ENCODE measurements at regions not wholly inside any gene's neighbourhood (a gene's known extent, or its start where the extent isn't known, plus 50 kb on each side); places are given as distances from the start of the nearest gene placed in this dataset.

- no peak for DNase-seq (ENCODE audit: low read depth)
- TF ChIP-seq CTCF (conservative IDR thresholded peaks at IDR 0.05; ENCODE audit: low read depth, low read length), result no peak
- H3K4me3 ChIP-seq (ENCODE audit: low read depth, low read length), result no peak overlapping the region
Observed at GRCh38 chr18:65423776-65424175, 327.0 kb upstream of the CDH7 start.

GRCh38 chr18:65422544-65423136 lies 328.2 kb upstream of the CDH7 start:
- TF ChIP-seq CTCF (conservative IDR thresholded peaks at IDR 0.05; ENCODE audit: low read depth, low read length), result no peak
- H3K4me3 ChIP-seq (ENCODE audit: low read depth, low read length), result no peak overlapping the region
- DNase-seq (ENCODE audit: low read depth), result no peak

GRCh38 chr18:65415098-65415497 lies 335.7 kb upstream of the CDH7 start:
- no peak for TF ChIP-seq CTCF (conservative IDR thresholded peaks at IDR 0.05; ENCODE audit: low read depth, low read length)

GRCh38 chr18:65414501-65414900 lies 336.3 kb upstream of the CDH7 start:
- TF ChIP-seq CTCF (conservative IDR thresholded peaks at IDR 0.05; ENCODE audit: low read depth, low read length), result no peak
- no peak overlapping the region for H3K4me3 ChIP-seq (ENCODE audit: low read depth, low read length)
- DNase-seq (ENCODE audit: low read depth), result no peak

More at GRCh38 chr18:65415098-65415497, 335.7 kb upstream of the CDH7 start:
- DNase-seq (ENCODE audit: low read depth), result no peak
- no peak overlapping the region for H3K4me3 ChIP-seq (ENCODE audit: low read depth, low read length)

- H3K4me3 ChIP-seq (ENCODE audit: low read depth, low read length), result no peak overlapping the region
- DNase-seq (ENCODE audit: low read depth), result no peak
- TF ChIP-seq CTCF (conservative IDR thresholded peaks at IDR 0.05; ENCODE audit: low read depth, low read length), result no peak
Observed at GRCh38 chr18:65411061-65411460, 339.8 kb upstream of the CDH7 start.

- no peak for TF ChIP-seq CTCF (conservative IDR thresholded peaks at IDR 0.05; ENCODE audit: low read depth, low read length)
- DNase-seq (ENCODE audit: low read depth), result no peak
- H3K4me3 ChIP-seq (ENCODE audit: low read depth, low read length), result no peak overlapping the region
Observed at GRCh38 chr18:65409261-65409660, 341.6 kb upstream of the CDH7 start.

- no peak overlapping the region for H3K4me3 ChIP-seq (ENCODE audit: low read depth, low read length)
- TF ChIP-seq CTCF (conservative IDR thresholded peaks at IDR 0.05; ENCODE audit: low read depth, low read length), result no peak
- no peak for DNase-seq (ENCODE audit: low read depth)
Observed at GRCh38 chr18:65403534-65403933, 347.3 kb upstream of the CDH7 start.

Data from choroid plexus epithelial cell (primary cell).